Breast epithelium (tissue), 4 donors: ENCODE measurements at regions not wholly inside any gene's neighbourhood (a gene's known extent, or its start where the extent isn't known, plus 50 kb on each side); places are given as distances from the start of the nearest gene placed in this dataset.

Experiments
- DNase-seq, 2 donors: peaks; one replicate each; pipeline ENCODE4 v3.0.0-alpha.2; 2019; ENCODE audit warnings: low spot score in 2 of 2
- H3K27ac ChIP-seq, 2 donors: fragments of 200-600 bp; sonication (generic) in 1 of 2; one replicate each; pipeline ENCODE4 v1.5.1; 2016 to 2019; ENCODE audit warnings: mild to moderate bottlenecking in 1 of 2
- H3K27me3 ChIP-seq, 2 donors: fragments of 200-600 bp; sonication (generic) in 1 of 2; one replicate each; pipeline versions ENCODE4 v1.5.1 to v1.6.0; 2017 to 2019; ENCODE audit warnings: control low read depth in 1 of 2, mild to moderate bottlenecking in 1 of 2
- H3K36me3 ChIP-seq: fragments of 200-600 bp; one replicate; pipeline ENCODE4 v1.5.1; 2019
- H3K4me1 ChIP-seq, 2 donors: fragments of 200-600 bp; sonication (generic); one replicate each; pipeline ENCODE4 v1.5.1; 2016 to 2019; ENCODE audit warnings: control low read depth in 1 of 2
- H3K4me3 ChIP-seq, 3 donors: fragments of 200-600 bp; sonication (generic); 1 replicate in 2 of 3; 2 replicates in 1 of 3; pipeline ENCODE4 v1.5.1; 2016 to 2019; ENCODE audit warnings: mild to moderate bottlenecking in 3 of 3, moderate library complexity in 2 of 3
- H3K9me3 ChIP-seq, 2 donors: fragments of 200-600 bp; sonication (generic) in 1 of 2; one replicate each; pipeline ENCODE4 v1.5.1; 2016 to 2019; ENCODE audit warnings: control low read depth in 1 of 2
- CTCF ChIP-seq, 3 donors: fragments of 450-650 bp; IDR thresholded peaks; one replicate each; pipeline ENCODE4 v1.5.1; 2016 to 2017; ENCODE audit warnings: antibody characterized with exemption in 3 of 3, mild to moderate bottlenecking in 3 of 3, moderate library complexity in 3 of 3
- POLR2A ChIP-seq: fragments of 450-650 bp; IDR thresholded peaks from one replicate; pipeline ENCODE4 v1.6.1; 2016; ENCODE audit warnings: antibody characterized with exemption, mild to moderate bottlenecking, moderate library complexity
- POLR2AphosphoS5 ChIP-seq, 3 donors: sonication (generic); formaldehyde crosslinking; IDR thresholded peaks; one replicate each; pipeline ENCODE4 v1.6.1; 2017; ENCODE audit warnings: antibody characterized with exemption in 3 of 3
- intact Hi-C: fragments of 100-400 bp; cut with DNase I; formaldehyde crosslinking; loops from one replicate; pipeline ENCODE4 v1.15.1; 2023; ENCODE audit warnings: low total_unique reads

GRCh38 chr5:51018423-51018822 is 352.0 kb downstream of the PARP8 start:
- TF ChIP-seq POLR2AphosphoS5 (IDR thresholded peaks at IDR 0.05) (no peak), CTCF (IDR thresholded peaks at IDR 0.05) (no peak), POLR2A (no peak)
- DNase-seq = no peak
- intact Hi-C loops = loop anchor here (10.0 kb wide), 1 partner anchor 1316 kb away; no protein-coding TSS in a partner anchor
- H3K36me3 ChIP-seq = no peaks in the 10 kb centered on the region
- H3K4me3 ChIP-seq = no peak overlapping the region
- no peaks in the 10 kb centered on the region for H3K27me3 ChIP-seq
- H3K4me1 ChIP-seq = no peaks in the 10 kb centered on the region
- no peaks in the 10 kb centered on the region for H3K9me3 ChIP-seq
- H3K27ac ChIP-seq = no peak overlapping the region

DNA sequence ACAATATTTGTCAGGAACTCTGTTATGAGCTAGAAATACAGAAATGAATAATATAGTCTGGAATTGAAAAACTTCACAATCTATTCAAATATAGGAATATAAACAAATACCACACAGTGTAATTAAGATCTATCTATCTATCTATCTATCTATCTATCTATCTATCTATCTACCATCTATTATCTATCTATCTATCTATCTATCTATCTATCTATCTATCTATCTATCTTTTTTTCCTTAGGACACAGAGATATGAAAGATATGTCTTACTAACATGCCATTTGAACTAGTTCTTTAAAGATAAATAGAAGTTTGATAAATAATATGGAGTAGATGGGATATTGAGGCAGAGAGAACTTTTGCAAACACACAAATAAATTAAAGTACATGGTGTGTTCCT is 357.8 kb downstream of the PARP8 start:
- H3K4me3 ChIP-seq = no peak overlapping the region
- H3K27ac ChIP-seq = no peak overlapping the region
- intact Hi-C loops = no loop called here
- H3K27me3 ChIP-seq = no peaks in the 10 kb centered on the region
- H3K36me3 ChIP-seq = no peaks in the 10 kb centered on the region
- DNase-seq = no peak
- TF ChIP-seq POLR2A (no peak), CTCF (IDR thresholded peaks at IDR 0.05) (no peak), POLR2AphosphoS5 (IDR thresholded peaks at IDR 0.05) (no peak)
- no peaks in the 10 kb centered on the region for H3K9me3 ChIP-seq
- no peaks in the 10 kb centered on the region for H3K4me1 ChIP-seq

- no peak for TF ChIP-seq CTCF (IDR thresholded peaks at IDR 0.05)
- no peak for TF ChIP-seq POLR2A
- no peak for TF ChIP-seq POLR2AphosphoS5 (IDR thresholded peaks at IDR 0.05)
- Histone ChIP-seq H3K4me1 (no peaks in the 10 kb centered on the region), H3K27ac (no peak overlapping the region), H3K4me3 (no peak overlapping the region), H3K27me3 (no peaks in the 10 kb centered on the region), H3K36me3 (no peaks in the 10 kb centered on the region), H3K9me3 (no peaks in the 10 kb centered on the region)
- no peak for DNase-seq
- intact Hi-C loops = no loop called here
Measured at GRCh38 chr5:51027271-51027670, 356.0 kb upstream of the ISL1 start.

- H3K4me1 ChIP-seq = no peaks in the 10 kb centered on the region
- TF ChIP-seq POLR2AphosphoS5 (IDR thresholded peaks at IDR 0.05) (no peak), CTCF (IDR thresholded peaks at IDR 0.05) (no peak), POLR2A (no peak)
- H3K27ac ChIP-seq = no peak overlapping the region
- H3K27me3 ChIP-seq = no peaks in the 10 kb centered on the region
- intact Hi-C loops = no loop called here
- H3K36me3 ChIP-seq = no peaks in the 10 kb centered on the region
- no peak for DNase-seq
- no peaks in the 10 kb centered on the region for H3K9me3 ChIP-seq
- no peak overlapping the region for H3K4me3 ChIP-seq
Measured at GRCh38 chr5:51028394-51028793, 354.9 kb upstream of the ISL1 start.

DNA sequence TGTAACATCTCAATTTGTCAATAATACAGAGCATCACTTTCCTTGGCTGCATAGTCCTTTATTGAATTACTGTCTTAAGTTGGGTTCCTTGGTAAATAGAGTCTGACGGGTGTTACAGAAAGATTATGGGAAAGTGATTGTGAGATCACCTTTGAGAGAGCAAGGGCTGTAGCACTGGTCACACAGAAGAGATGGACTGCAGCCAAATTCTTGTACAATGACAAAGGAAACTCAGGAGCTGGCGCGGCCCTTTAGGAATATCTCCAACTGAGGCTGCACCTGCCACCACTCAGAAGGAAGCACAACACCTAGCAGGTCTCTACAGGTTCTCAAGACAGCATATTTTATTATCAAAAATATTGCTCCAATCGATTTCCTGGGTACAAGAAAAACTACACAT is 350.0 kb upstream of the ISL1 start:
- TF ChIP-seq POLR2AphosphoS5 (IDR thresholded peaks at IDR 0.05) = no peak
- no peak for TF ChIP-seq POLR2A
- no peak for TF ChIP-seq CTCF (IDR thresholded peaks at IDR 0.05)
- intact Hi-C loops = no loop called here
- H3K27me3 ChIP-seq = no peaks in the 10 kb centered on the region

More for the DNA sequence above, 350.0 kb upstream of the ISL1 start:
- no peak for DNase-seq
- no peaks in the 10 kb centered on the region for H3K36me3 ChIP-seq
- no peak overlapping the region for H3K4me3 ChIP-seq
- no peak overlapping the region for H3K27ac ChIP-seq
- H3K9me3 ChIP-seq = no peaks in the 10 kb centered on the region
- H3K4me1 ChIP-seq = no peaks in the 10 kb centered on the region
